HG02678 (cell line): ENCODE measurements at regions not wholly inside any gene's neighbourhood (a gene's known extent, or its start where the extent isn't known, plus 50 kb on each side); places are given as distances from the start of the nearest gene placed in this dataset.
"Not testable (repeated sequence)": the region's sequence is repeated elsewhere in the genome, so short reads cannot be mapped to it uniquely, and the experiment has no call there.

Experiments
- ATAC-seq: cut with Tn5 transposase; IDR thresholded peaks from one replicate; pipeline ENCODE4 v1.9.1; 2021; ENCODE audit warnings: mild to moderate bottlenecking, moderate library complexity; ENCODE audit not compliant: unreplicated experiment

DNA sequence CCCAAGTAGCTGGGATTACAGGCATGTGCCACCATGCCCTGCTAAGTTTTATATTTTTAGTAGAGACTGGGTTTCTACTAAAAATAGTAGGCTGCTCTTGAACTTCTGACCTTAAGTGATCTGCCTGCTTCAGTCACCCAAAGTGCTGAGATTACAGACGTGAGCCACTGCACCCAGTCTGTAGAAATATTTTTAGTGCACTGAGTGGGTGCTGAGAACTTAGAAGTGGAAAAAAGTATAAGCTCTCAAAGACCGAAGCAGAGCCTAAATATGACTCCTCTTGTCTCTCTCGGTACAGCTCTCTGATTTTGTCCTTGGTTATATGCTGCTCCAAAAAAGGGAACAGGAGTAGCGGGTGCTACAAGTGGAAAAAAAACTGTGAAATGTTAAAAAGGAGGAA lies 353.8 kb upstream of the IZUMO3 start:
- no peak for ATAC-seq

DNA sequence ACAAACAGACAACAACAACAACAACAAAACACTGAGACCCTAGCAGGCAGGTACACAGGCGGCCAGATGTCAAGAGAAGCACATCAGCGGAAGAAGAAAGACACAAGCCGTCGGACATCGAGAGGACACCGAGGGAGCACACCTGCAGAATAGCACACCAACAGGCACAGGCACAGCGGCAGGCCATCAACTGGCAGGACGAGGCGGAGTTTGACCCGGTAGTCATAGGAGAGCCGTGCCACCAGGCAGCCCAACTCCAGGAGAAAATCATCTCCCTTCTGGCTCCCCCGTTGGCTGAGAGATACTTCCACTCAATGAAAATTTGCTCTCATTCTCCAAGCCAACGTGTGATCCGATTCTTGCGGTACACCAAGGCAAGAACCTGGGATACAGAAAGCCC lies 352.1 kb upstream of the IZUMO3 start:
- no peak for ATAC-seq

DNA sequence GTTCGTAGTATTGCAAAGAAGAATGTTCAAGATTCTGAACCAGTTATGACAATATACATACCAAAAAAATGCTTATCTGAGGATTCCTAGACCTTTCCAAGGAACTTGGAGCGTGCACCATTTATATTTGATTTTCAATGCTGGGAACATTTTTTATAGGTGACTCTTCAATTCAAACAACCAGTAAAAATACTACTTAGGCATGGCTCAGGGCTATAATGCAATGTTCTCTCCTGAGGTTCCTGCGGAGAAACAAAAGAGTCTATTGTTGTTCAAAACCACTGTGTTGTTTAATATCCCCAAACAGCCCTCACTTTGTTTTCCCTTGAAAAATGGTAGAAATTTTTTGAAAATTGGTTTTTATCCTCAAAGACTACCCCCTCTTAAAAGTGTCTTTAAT lies 335.7 kb upstream of the IZUMO3 start:
- ATAC-seq = no peak

DNA sequence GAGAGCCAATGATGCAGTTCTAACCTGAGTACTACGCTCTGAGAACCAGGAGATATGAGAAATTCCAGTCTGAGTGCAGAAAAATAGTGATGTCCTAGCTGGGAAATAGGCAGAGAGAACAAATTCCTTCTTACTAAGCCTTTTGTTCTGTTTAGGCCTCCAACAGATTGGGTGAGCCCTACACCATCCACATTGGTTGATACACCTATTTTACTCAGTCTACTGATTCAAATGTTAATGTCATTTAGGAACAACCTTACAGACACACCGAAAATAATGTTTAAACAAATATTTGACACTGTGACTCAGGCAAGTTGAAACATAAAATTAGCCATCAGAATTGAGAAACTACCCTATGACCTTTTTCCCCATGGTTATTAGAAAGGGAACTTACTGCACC lies 333.9 kb upstream of the IZUMO3 start:
- ATAC-seq = no peak

DNA sequence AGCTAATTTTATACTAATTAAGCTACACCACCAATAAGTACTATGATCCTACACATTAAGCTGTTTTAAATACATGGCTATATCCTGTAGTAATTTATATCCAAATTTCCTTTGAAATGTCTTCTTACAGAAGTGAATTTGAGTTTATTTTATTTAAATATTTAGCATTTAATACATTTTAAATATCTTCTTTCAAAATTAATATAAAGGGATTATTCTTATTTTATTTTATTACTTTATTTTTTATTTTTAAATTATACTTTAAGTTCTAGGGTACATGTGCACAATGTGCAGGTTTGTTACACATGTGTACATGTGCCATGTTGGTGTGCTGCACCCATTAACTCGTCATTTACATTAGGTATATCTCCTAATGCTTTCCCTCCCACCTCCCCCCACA lies 310.9 kb upstream of the IZUMO3 start:
- ATAC-seq = not testable (repeated sequence)

DNA sequence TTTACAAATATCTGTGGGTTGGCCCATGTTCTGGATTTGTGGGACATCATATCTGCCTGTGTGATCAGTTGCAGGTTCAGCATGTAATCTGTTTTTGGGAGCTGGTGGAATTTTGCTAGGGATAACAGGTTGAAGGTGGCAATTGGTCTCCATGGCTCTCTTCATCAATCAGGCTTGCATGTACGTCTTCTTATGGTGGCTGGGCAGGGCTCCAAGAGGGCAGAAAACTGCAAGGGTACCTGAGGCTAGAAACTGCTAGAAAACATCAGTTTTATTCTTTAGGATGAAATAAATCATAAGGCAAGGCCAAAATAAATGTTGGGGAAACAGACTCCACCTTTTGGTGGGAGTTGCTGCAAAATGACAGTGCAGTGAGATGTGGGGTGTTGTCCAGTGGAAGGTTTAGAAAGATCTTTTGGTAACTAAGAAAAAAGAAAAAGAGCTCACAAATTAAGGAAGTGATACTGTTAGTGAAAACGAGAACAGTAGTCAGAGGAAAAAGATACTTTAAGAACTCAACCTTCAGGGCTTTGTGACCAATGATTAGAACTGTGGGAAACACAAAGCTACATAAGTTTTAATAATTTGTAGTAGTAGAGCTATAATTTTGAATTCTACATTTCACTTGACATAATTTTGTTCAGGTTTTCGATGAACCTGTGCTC lies 300.7 kb upstream of the IZUMO3 start:
- ATAC-seq = peak; percentile 68

DNA sequence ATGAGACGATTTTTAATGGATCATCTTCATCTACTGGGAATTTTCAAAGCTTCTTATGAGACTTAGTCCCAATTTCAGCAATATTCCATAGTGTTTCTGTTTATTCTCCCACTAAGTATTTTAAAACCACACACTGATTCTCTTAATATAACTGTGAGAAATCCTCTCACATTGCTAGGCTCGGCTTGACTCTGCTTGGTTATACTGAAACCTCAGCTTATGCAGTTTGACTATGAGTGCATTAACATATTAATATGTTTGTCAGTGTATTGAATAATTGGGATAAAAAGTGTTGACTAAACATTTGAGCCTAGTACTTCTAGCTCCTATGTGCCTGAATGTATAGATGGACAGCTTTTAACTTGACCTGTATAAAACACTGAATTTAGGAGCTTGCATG lies 298.5 kb upstream of the IZUMO3 start:
- ATAC-seq = peak; percentile 41

DNA sequence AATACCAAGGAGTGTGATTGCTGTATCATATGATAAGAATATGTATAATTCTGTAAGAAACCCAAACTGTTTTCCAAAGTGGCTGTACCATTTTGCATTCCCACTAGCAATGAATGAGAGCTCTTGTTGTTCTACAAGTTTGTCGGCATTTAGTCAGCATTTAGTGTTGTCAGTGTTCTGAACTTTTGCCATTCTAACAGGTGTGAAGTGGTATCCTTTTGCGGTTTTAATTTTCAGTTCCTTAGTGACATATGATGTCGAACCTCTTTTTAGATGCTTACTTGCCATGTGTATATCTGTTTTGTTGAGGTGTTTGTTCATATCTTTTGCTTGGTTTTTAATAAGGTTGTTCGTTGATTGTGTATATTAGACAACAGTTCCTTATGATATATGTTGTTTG lies 296.3 kb upstream of the IZUMO3 start:
- no peak for ATAC-seq

DNA sequence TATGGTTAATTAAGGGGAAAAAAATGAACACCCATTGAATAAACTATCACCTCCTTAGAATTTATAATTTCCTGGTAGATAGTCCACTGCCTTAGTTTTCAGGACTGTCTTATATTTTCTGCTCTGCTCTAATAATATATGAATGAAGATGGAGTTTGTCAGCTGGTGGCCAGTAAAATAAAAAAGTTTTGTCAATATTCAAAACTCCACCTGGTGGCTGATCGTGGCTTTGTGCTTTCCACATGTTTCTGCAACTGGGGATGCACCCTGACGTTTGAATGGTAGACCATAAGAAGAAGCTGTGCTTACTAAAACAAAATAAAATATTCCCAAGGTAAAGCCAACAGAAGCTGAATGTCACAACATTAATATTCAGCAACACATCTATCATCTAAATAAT lies 286.6 kb upstream of the IZUMO3 start:
- no peak for ATAC-seq

DNA sequence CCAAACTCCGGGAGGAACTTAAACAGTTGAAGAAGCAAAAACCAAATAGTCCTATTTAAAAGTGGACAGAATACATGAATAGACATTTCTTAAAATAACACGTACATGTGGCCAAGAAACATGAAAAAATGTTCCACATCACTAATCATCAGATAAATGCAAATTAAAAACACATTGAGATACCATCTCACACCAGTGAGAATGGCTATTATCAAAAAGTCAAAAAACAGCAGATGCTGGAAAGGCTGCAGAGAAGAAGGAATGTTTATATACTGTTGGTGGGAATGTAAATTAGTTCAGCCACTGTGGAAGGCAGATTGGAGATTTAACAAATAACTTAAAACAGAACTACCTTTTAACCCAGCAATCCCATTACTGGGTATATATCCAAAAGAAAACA lies 283.0 kb upstream of the IZUMO3 start:
- ATAC-seq = no peak

DNA sequence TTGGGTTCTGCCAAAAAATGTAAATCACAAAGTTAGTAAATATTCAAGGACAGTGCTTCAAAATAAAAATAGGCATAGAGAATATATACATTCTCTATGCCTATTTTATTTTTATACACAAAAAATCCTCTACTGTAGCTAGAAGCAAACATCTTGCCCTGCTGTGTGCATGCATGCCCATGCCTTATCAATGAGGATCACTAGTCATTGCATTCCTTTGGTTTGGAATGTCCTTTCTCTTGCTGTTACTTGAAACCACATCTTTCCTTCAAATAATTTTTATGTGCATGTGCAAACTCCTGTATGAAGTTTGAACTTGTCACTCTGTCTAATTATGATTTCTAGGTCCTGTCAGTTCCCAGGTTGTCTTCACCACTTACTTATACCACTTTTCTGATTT lies 278.9 kb upstream of the IZUMO3 start:
- no peak for ATAC-seq

DNA sequence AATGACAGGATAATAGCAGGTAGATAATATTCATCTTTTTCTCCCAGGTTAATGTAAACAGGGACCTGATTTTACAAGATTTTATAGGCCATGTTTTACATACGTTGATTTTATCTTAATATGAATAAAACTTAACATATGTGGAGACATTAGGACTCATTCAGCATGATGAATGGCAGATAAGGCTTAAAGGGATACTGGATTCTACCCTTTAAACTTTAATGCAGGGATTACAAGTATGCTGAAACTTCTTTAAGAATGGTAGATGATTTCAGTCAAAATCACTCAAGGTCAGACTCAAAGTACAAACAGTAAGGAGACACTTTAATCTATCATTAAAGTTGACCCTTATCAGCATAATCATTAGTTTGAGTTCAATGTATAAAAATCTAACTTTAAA lies 274.5 kb upstream of the IZUMO3 start:
- ATAC-seq = no peak

DNA sequence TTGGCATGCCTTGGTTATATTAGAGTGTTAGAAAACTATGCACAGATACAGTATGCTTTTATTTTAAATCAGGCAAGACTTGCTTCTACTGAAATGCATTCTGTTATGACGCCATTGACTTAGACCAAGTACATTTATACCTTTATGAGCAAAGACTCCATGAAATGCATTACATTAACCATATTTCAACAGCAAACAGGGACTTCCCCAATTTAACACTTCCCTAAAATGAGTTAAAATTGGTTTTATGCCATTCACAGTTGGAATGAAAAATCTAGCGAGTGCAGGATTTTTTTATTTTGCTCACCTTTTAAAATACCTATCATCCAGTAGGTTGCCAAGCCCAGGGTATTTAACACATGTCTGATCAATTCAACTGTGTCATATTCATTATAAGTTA lies 272.1 kb upstream of the IZUMO3 start:
- no peak for ATAC-seq

DNA sequence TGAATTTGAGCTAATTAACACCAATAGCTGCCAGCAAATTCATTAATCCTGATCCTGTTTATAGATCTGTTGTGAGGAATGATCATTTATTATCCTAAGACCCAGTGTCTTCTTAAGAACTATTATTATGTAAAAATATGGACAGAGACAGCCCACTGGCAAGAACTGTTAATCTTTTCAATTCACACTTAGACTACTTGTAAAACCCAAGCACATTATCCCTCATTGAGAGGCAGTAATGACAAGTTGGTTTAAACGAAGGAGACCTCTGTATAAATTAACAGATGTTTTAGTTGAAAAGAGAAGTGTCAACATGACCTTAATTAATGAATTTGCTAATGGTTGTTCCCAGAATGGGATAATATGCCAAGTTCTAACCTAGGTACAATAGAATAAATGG lies 270.3 kb upstream of the IZUMO3 start:
- no peak for ATAC-seq

DNA sequence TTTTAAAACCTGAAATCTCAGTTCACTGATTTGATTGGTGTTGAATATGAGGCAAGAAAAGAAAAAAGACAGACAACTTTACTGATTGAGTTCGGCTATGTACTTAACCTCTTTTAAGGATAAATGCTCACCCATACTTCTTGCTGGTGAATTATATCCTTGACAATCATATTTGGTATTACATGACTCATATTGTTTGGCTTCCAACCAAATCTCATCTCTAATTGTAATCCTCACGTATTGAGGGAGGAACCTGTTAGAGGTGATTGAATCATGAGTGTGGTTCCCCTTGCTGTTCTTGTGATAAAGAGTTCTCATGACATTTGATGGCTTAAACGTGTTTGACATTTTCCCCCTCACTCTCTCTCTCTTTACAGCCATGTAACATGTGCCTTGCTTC lies 255.6 kb upstream of the IZUMO3 start:
- ATAC-seq = no peak

DNA sequence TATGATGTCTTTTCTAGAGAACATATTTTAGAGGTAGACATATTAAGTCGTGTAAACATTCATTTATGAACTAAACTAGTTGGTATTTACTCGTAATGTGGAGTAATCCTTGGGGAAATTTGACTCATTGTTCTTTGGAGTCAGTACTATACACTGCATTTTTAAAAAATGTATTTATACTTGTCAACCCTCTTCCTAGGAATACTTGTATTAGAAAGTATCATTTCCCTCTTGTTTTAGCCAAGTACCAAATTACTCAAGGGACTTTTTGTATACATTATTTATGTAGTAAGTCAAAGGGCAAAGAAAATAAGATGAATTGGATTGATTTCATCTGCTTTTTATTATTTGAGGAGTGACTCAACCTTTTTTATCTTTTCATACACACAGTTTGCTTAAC lies 248.1 kb upstream of the IZUMO3 start:
- no peak for ATAC-seq

DNA sequence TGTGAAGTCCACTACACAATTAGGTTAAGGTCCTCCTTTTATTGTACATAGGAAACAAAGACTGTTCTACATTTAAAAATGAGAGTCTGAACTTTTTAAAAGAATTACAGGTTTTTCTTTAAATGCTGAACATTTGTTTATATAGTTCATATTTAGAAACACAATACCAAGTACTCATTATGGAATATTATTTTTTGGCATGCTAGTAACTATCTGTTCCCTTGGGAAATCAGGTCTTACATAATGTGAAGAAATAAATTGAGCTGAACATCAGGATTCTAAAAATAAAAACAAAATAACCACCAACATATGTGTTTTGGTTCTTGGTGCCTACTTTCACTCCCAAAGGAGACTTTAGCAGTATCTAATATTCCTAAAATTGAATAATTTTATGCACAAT lies 230.5 kb upstream of the IZUMO3 start:
- ATAC-seq = no peak

DNA sequence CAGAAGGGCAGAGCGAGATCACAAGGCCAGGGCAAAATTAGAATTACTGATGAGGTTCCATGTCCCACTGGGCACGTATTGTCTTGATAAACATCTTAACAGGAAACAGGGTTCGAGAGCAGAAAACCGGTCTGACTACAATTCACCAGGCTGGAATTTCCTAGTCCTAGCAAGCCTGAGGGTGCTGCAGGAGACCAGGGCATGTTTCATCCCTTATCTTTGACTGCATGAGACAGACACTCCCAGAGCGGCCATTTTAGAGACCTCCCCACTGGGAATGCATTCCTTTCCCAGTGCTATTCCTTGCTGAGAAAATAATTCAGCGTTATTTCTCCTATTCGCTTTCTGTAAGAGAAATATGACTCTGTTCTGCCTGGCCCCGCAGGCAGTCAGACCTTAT lies 228.5 kb upstream of the IZUMO3 start:
- not testable (repeated sequence) for ATAC-seq

DNA sequence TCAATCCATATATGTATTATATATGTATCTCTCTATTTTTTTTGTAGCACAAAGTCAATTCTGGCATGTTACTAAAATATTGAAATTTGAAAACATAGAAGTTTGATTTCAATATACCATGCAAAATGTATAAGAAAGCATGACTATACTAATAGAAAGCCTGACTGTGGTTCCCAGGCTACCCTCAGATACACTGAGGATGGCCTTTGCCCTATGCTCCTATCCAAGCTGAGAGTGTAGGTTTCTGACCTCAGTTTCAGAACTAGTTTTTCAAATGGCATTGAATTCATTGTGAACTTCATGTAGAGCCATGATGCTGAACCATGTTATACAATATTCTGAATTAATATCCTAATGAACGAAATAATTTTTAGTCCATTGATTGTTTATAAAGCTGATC lies 220.4 kb upstream of the IZUMO3 start:
- no peak for ATAC-seq

DNA sequence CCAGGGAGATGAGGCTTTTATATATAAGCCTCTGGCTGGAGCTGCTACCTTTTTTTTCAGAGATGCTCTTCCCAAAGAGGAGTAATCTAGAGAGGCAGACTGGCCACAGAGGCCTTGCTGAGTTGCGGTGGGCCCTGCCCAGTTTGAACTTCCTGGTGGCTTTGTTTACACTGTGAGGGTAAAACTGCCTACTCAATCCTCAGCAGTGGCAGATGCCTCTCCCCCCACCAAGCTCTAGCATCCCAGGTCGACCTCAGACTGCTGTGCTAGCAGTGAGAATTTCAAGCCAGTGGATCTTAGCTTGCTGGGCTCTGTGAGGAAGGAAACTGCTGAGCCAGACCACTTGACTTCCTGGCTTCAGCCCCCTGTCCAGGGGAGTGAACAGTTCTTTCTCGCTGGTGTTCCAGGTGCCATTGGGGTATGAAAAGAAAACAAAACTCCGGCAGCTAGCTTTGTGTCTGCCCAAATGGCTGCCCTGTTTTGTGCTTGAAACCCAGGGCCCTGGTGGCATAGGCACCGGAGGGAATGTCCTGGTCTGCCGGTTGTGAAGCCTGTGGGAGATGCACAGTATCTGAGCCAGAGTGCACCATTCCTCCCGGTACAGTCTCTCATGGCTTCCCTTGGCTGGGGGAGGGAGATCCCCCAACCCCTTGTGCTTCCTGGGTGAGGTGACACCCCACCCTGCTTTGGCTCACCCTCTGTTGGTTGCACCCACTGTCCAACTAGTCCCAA lies 219.5 kb upstream of the IZUMO3 start:
- ATAC-seq = no peak

DNA sequence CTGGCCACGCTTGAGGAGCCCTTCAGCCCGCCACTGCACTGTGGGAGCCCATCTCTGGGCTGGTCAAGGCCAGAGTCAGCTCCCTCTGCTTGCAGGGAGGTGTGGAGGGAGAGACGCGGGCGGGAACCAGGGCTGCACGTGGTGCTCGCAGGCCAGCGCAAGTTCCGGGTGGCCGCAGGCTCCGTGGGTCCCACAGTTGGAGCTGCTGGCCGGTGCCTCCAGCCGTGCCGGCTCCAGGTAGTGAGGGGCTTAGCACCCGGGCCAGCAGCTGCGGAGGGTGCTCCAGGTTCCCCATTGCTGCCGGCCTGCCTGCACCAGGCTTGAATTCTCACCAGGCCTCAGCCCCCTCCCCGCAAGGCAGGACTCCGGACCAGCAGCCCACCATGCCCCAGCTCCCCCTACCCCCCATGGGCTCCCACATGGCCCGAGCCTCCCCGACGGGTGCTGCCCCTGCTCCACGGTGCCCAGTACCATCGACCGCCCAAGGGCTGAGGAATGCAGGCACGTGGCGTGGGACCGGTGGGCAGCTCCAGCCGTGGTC lies 192.8 kb upstream of the IZUMO3 start:
- ATAC-seq = no peak

DNA sequence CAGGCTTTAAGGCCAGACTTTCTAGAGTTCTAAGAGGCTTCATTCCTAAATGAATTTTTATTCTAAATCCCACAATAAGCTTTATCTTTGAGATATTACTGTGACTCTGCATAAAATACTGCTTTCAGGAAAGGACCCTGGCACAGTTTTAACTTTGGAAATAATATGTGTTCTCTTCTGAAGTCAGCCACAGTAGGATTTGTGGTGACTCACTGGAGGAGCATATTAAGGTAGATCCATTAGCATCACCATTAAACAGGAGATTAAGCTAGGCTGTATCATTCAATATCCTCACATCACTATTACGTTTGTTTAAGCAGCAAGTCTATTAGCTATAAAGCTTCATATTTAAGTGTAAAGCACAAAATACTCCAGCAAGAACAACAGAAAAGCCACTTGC lies 186.1 kb upstream of the IZUMO3 start:
- no peak for ATAC-seq

DNA sequence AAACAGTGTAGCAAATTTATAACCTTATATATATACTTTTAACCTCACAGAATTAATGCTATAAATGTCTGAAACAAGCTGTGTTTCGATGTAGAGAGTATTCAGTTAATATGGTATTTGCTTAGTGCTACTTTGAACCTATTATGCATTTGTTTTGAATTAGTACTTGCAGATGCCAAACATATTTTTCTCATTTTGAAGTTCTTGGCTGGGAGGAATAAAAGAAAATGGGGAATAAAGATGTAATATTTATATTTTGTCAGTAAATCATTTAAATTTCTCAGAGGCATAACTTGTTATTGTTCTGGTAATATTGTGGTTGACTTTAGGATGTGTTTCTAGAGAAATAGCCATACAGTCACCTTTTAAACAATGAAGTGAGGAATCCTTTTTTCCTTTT lies 175.9 kb upstream of the IZUMO3 start:
- ATAC-seq = no peak
